ENCODE measurements at regions not wholly inside any gene's neighbourhood (a gene's known extent, or its start where the extent isn't known, plus 50 kb on each side); places are given as distances from the start of the nearest gene placed in this dataset.
"Not testable (repeated sequence)": the region's sequence is repeated elsewhere in the genome, so short reads cannot be mapped to it uniquely, and the experiment has no call there.

GRCh38 chr3:20739814-20740213, 553.8 kb upstream of the SGO1 start:
- TF ChIP-seq POLR2A (IDR thresholded peaks at IDR 0.05) (no peak), POLR2AphosphoS5 (IDR thresholded peaks at IDR 0.05) (no peak), CTCF (IDR thresholded peaks at IDR 0.05) (no peak)
- H3K36me3 ChIP-seq: no peaks in the 10 kb centered on the region
- intact Hi-C loops (cut with DNase I; ENCODE audit: low total_unique reads): no loop called here
- H3K9me3 ChIP-seq: no peaks in the 10 kb centered on the region
- H3K27me3 ChIP-seq: no peaks in the 10 kb centered on the region
- no peak overlapping the region for H3K4me3 ChIP-seq
- H3K27ac ChIP-seq: no peak overlapping the region
- H3K4me1 ChIP-seq: no peaks in the 10 kb centered on the region
- no peak for DNase-seq (ENCODE audit: low spot score in 2 of 2)

- Histone ChIP-seq H3K4me3 (no peak overlapping the region), H3K27me3 (no peaks in the 10 kb centered on the region), H3K9me3 (no peaks in the 10 kb centered on the region), H3K4me1 (no peaks in the 10 kb centered on the region), H3K27ac (no peak overlapping the region), H3K36me3 (no peaks in the 10 kb centered on the region)
- TF ChIP-seq CTCF (IDR thresholded peaks at IDR 0.05) (no peak), POLR2AphosphoS5 (IDR thresholded peaks at IDR 0.05) (no peak), POLR2A (IDR thresholded peaks at IDR 0.05) (no peak)
- DNase-seq (ENCODE audit: low spot score in 2 of 2): no peak
- intact Hi-C loops (cut with DNase I; ENCODE audit: low total_unique reads): no loop called here
Observed at GRCh38 chr3:20736287-20736852, 550.4 kb upstream of the SGO1 start.

GRCh38 chr3:20729185-20729584, 543.2 kb upstream of the SGO1 start:
- intact Hi-C loops (cut with DNase I; ENCODE audit: low total_unique reads): no loop called here
- Histone ChIP-seq H3K9me3 (no peaks in the 10 kb centered on the region), H3K4me3 (no peak overlapping the region), H3K27me3 (no peaks in the 10 kb centered on the region), H3K27ac (no peak overlapping the region), H3K36me3 (no peaks in the 10 kb centered on the region), H3K4me1 (no peaks in the 10 kb centered on the region)
- no peak for DNase-seq (ENCODE audit: low spot score in 2 of 2)
- TF ChIP-seq POLR2A (IDR thresholded peaks at IDR 0.05) (no peak), POLR2AphosphoS5 (IDR thresholded peaks at IDR 0.05) (no peak)

GRCh38 chr3:20726786-20727185, 540.8 kb upstream of the SGO1 start:
- no peak for DNase-seq (ENCODE audit: low spot score in 2 of 2)
- H3K27me3 ChIP-seq: no peaks in the 10 kb centered on the region
- intact Hi-C loops (cut with DNase I; ENCODE audit: low total_unique reads): no loop called here
- no peak overlapping the region for H3K4me3 ChIP-seq
- H3K36me3 ChIP-seq: no peaks in the 10 kb centered on the region
- H3K27ac ChIP-seq: no peak overlapping the region
- TF ChIP-seq CTCF (IDR thresholded peaks at IDR 0.05): no peak
- TF ChIP-seq POLR2A (IDR thresholded peaks at IDR 0.05): no peak
- TF ChIP-seq POLR2AphosphoS5 (IDR thresholded peaks at IDR 0.05): no peak
- H3K4me1 ChIP-seq: no peaks in the 10 kb centered on the region
- H3K9me3 ChIP-seq: no peaks in the 10 kb centered on the region

GRCh38 chr3:20724241-20724640, 538.2 kb upstream of the SGO1 start:
- no peaks in the 10 kb centered on the region for H3K9me3 ChIP-seq
- H3K36me3 ChIP-seq: no peaks in the 10 kb centered on the region
- no peaks in the 10 kb centered on the region for H3K4me1 ChIP-seq
- no peak overlapping the region for H3K27ac ChIP-seq
- no peak for TF ChIP-seq CTCF (IDR thresholded peaks at IDR 0.05)
- no peak for TF ChIP-seq POLR2A (IDR thresholded peaks at IDR 0.05)
- TF ChIP-seq POLR2AphosphoS5 (IDR thresholded peaks at IDR 0.05): no peak
- no peak for DNase-seq (ENCODE audit: low spot score in 2 of 2)
- no peak overlapping the region for H3K4me3 ChIP-seq
- H3K27me3 ChIP-seq: no peaks in the 10 kb centered on the region
- intact Hi-C loops (cut with DNase I; ENCODE audit: low total_unique reads): no loop called here

- H3K4me1 ChIP-seq; H3K36me3 ChIP-seq; intact Hi-C loops (cut with DNase I; ENCODE audit: low total_unique reads): not testable (repeated sequence)
Observed at GRCh38 chr3:20716425-20716824, 530.4 kb upstream of the SGO1 start.

More at GRCh38 chr3:20716425-20716824, 530.4 kb upstream of the SGO1 start:
- H3K4me3 ChIP-seq; H3K27ac ChIP-seq; H3K9me3 ChIP-seq; H3K27me3 ChIP-seq; DNase-seq (ENCODE audit: low spot score in 2 of 2): not testable (repeated sequence)
